ENCODE measurements at regions not wholly inside any gene's neighbourhood (a gene's known extent, or its start where the extent isn't known, plus 50 kb on each side); places are given as distances from the start of the nearest gene placed in this dataset.

- Histone ChIP-seq H3K9me3 (no peaks in the 10 kb centered on the region), H3K27ac (no peak overlapping the region), H3K4me3 (no peak overlapping the region), H3K36me3 (no peaks in the 10 kb centered on the region), H3K27me3 (no peaks in the 10 kb centered on the region), H3K4me1 (no peaks in the 10 kb centered on the region)
- TF ChIP-seq POLR2A (IDR thresholded peaks at IDR 0.05) (no peak), EP300 (IDR thresholded peaks at IDR 0.05) (no peak), POLR2AphosphoS5 (IDR thresholded peaks at IDR 0.05) (no peak)
- TF ChIP-seq, protein P1, sequence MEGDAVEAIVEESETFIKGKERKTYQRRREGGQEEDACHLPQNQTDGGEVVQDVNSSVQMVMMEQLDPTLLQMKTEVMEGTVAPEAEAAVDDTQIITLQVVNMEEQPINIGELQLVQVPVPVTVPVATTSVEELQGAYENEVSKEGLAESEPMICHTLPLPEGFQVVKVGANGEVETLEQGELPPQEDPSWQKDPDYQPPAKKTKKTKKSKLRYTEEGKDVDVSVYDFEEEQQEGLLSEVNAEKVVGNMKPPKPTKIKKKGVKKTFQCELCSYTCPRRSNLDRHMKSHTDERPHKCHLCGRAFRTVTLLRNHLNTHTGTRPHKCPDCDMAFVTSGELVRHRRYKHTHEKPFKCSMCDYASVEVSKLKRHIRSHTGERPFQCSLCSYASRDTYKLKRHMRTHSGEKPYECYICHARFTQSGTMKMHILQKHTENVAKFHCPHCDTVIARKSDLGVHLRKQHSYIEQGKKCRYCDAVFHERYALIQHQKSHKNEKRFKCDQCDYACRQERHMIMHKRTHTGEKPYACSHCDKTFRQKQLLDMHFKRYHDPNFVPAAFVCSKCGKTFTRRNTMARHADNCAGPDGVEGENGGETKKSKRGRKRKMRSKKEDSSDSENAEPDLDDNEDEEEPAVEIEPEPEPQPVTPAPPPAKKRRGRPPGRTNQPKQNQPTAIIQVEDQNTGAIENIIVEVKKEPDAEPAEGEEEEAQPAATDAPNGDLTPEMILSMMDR (IDR thresholded peaks at IDR 0.05): no peak
- 77% methylated on average over 6 of the region's 6 CpGs for WGBS
- no peak for DNase-seq (ENCODE audit: low spot score in 2 of 2)
These were observed 172.2 kb upstream of the CDH13 start for GRCh38 chr16:82454566-82454965.

- no peak overlapping the region for H3K4me3 ChIP-seq
- no peak overlapping the region for H3K27ac ChIP-seq
- 92% methylated on average over 4 of the region's 4 CpGs for WGBS
- no peaks in the 10 kb centered on the region for H3K36me3 ChIP-seq
- no peaks in the 10 kb centered on the region for H3K9me3 ChIP-seq
- H3K27me3 ChIP-seq: no peaks in the 10 kb centered on the region
- no peak for DNase-seq (ENCODE audit: low spot score in 2 of 2)
- H3K4me1 ChIP-seq: no peaks in the 10 kb centered on the region
- TF ChIP-seq EP300 (IDR thresholded peaks at IDR 0.05): no peak
- TF ChIP-seq, protein P1 (IDR thresholded peaks at IDR 0.05): no peak
- no peak for TF ChIP-seq POLR2A (IDR thresholded peaks at IDR 0.05)
- no peak for TF ChIP-seq POLR2AphosphoS5 (IDR thresholded peaks at IDR 0.05)
These were observed 172.6 kb upstream of the CDH13 start for GRCh38 chr16:82454152-82454551.

GRCh38 chr16:82452004-82452756 is 174.6 kb upstream of the CDH13 start:
- 57% methylated on average over 11 of the region's 11 CpGs for WGBS
- TF ChIP-seq EP300 (IDR thresholded peaks at IDR 0.05): no peak
- TF ChIP-seq POLR2AphosphoS5 (IDR thresholded peaks at IDR 0.05): no peak
- TF ChIP-seq, protein P1 (IDR thresholded peaks at IDR 0.05): no peak
- TF ChIP-seq POLR2A (IDR thresholded peaks at IDR 0.05): no peak
- H3K9me3 ChIP-seq: no peaks in the 10 kb centered on the region
- H3K27me3 ChIP-seq: no peaks in the 10 kb centered on the region
- no peak overlapping the region for H3K4me3 ChIP-seq
- no peaks in the 10 kb centered on the region for H3K4me1 ChIP-seq
- no peak overlapping the region for H3K27ac ChIP-seq
- no peaks in the 10 kb centered on the region for H3K36me3 ChIP-seq
- DNase-seq (ENCODE audit: low spot score in 2 of 2): no peak

DNA sequence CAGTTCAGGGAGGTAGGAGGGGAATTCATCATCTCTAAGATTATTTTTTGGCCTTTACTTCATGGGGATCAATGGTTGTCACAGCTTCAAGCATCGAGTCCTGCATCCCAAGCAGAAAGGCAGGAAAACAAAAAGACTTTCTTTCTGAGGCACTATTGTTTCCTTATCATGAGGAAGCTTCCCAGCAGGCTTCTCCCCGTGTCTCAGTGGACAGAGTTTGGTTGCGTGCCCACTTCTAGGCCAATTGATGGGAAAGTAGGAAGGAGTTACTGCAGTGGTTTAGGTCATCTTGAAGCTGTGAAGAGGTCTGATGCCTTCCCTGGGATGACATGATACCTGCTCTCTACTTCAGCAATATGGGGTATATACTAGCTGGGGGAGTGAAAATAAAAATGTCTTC is 175.3 kb upstream of the CDH13 start:
- H3K27ac ChIP-seq: no peak overlapping the region
- whole genome bisulfite sequencing: 63% methylated on average over 3 of the region's 3 CpGs

DNA sequence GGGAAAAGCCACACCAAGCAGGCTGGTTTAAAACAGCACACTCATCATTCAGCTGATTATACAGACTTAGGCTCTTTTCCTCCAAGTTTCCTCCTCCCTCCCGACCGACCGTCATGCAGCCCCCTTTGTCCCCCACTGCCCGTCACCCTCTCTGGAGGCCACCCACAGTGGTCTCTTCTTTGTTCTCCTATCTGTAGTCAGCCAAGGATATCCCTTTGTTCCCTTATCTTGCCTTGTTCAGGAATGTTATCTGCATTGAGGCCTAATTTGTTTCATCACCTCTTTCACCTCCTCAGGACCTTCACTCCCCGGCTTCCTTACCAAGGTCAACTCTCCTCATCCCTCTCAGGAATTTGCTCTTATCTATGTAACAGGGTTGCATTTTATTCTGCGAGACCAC is 186.4 kb upstream of the CDH13 start:
- no peak for TF ChIP-seq EP300 (IDR thresholded peaks at IDR 0.05)
- no peak for TF ChIP-seq POLR2A (IDR thresholded peaks at IDR 0.05)
- no peak for TF ChIP-seq POLR2AphosphoS5 (IDR thresholded peaks at IDR 0.05)
- TF ChIP-seq, protein P1 (IDR thresholded peaks at IDR 0.05): no peak
- Histone ChIP-seq H3K27me3 (no peaks in the 10 kb centered on the region), H3K4me3 (no peak overlapping the region), H3K4me1 (no peaks in the 10 kb centered on the region), H3K9me3 (no peaks in the 10 kb centered on the region), H3K36me3 (no peaks in the 10 kb centered on the region), H3K27ac (no peak overlapping the region)
- 80% methylated on average over 6 of the region's 6 CpGs for WGBS
- DNase-seq (ENCODE audit: low spot score in 2 of 2): no peak

More for the DNA sequence above, 175.3 kb upstream of the CDH13 start:
- no peak for DNase-seq (ENCODE audit: low spot score in 2 of 2)
- Histone ChIP-seq H3K36me3 (no peaks in the 10 kb centered on the region), H3K4me3 (no peak overlapping the region), H3K9me3 (no peaks in the 10 kb centered on the region), H3K4me1 (no peaks in the 10 kb centered on the region), H3K27me3 (no peaks in the 10 kb centered on the region)
- no peak for TF ChIP-seq POLR2A (IDR thresholded peaks at IDR 0.05)
- TF ChIP-seq EP300 (IDR thresholded peaks at IDR 0.05): no peak
- no peak for TF ChIP-seq POLR2AphosphoS5 (IDR thresholded peaks at IDR 0.05)
- TF ChIP-seq, protein P1 (IDR thresholded peaks at IDR 0.05): no peak

All from suprapubic skin (tissue), 4 donors.